ENCODE measurements at regions not wholly inside any gene's neighbourhood (a gene's known extent, or its start where the extent isn't known, plus 50 kb on each side); places are given as distances from the start of the nearest gene placed in this dataset.
"Not testable (repeated sequence)": the region's sequence is repeated elsewhere in the genome, so short reads cannot be mapped to it uniquely, and the experiment has no call there.

GRCh38 chr4:31748382-31748781 is 1028.2 kb downstream of the PCDH7 start:
- TF ChIP-seq CTCF (IDR thresholded peaks at IDR 0.05; ENCODE audit: low read length): no peak
- no peak for TF ChIP-seq EZH2 (IDR thresholded peaks at IDR 0.05; ENCODE audit: borderline replicate concordance, low read length)
- Histone ChIP-seq H3F3A (ENCODE audit: insufficient read depth, low read length) (no peaks in the 10 kb centered on the region), H3K4me1 (ENCODE audit: insufficient read depth, low read length, severe bottlenecking) (no peaks in the 10 kb centered on the region), H3K9ac (ENCODE audit: low read length) (no peak overlapping the region), H3K27me3 (ENCODE audit: insufficient read depth, low read length) (no peaks in the 10 kb centered on the region), H3K9me2 (ENCODE audit: low read depth, low read length) (no peaks in the 10 kb centered on the region), H3K79me2 (ENCODE audit: insufficient read depth, low read length) (no peaks in the 10 kb centered on the region), H3K9me3 (ENCODE audit: low read length) (no peaks in the 10 kb centered on the region), H3K4me2 (ENCODE audit: low read length) (no peak overlapping the region), H3K36me3 (ENCODE audit: insufficient read depth, low read length) (no peaks in the 10 kb centered on the region), H2AFZ (ENCODE audit: low read length) (no peak overlapping the region), H3K4me3 (ENCODE audit: low read depth, low read length, poor library complexity, severe bottlenecking) (no peak overlapping the region), H4K20me1 (ENCODE audit: insufficient read depth, low read length) (no peaks in the 10 kb centered on the region), H3K27ac (ENCODE audit: low read depth, low read length, poor library complexity, severe bottlenecking) (no peak overlapping the region)

- not testable (repeated sequence) for H3K27me3 ChIP-seq (ENCODE audit: insufficient read depth, low read length); H3K27ac ChIP-seq (ENCODE audit: low read depth, low read length, poor library complexity, severe bottlenecking); H3K4me3 ChIP-seq (ENCODE audit: low read depth, low read length, poor library complexity, severe bottlenecking); H3K36me3 ChIP-seq (ENCODE audit: insufficient read depth, low read length); H2AFZ ChIP-seq (ENCODE audit: low read length); H3K9me2 ChIP-seq (ENCODE audit: low read depth, low read length); H3K9ac ChIP-seq (ENCODE audit: low read length); H3K4me1 ChIP-seq (ENCODE audit: insufficient read depth, low read length, severe bottlenecking); H4K20me1 ChIP-seq (ENCODE audit: insufficient read depth, low read length); H3K4me2 ChIP-seq (ENCODE audit: low read length); H3F3A ChIP-seq (ENCODE audit: insufficient read depth, low read length); H3K9me3 ChIP-seq (ENCODE audit: low read length); H3K79me2 ChIP-seq (ENCODE audit: insufficient read depth, low read length)
Measured at GRCh38 chr4:31750581-31750980, 1030.4 kb downstream of the PCDH7 start.

- Histone ChIP-seq H3K36me3 (ENCODE audit: insufficient read depth, low read length) (no peaks in the 10 kb centered on the region), H3K27me3 (ENCODE audit: insufficient read depth, low read length) (no peaks in the 10 kb centered on the region), H3K4me1 (ENCODE audit: insufficient read depth, low read length, severe bottlenecking) (no peaks in the 10 kb centered on the region), H3K9ac (ENCODE audit: low read length) (no peak overlapping the region), H3K27ac (ENCODE audit: low read depth, low read length, poor library complexity, severe bottlenecking) (no peak overlapping the region), H3K79me2 (ENCODE audit: insufficient read depth, low read length) (no peaks in the 10 kb centered on the region), H3K9me2 (ENCODE audit: low read depth, low read length) (no peaks in the 10 kb centered on the region), H2AFZ (ENCODE audit: low read length) (no peak overlapping the region), H3K4me3 (ENCODE audit: low read depth, low read length, poor library complexity, severe bottlenecking) (no peak overlapping the region), H4K20me1 (ENCODE audit: insufficient read depth, low read length) (no peaks in the 10 kb centered on the region), H3K9me3 (ENCODE audit: low read length) (no peaks in the 10 kb centered on the region), H3K4me2 (ENCODE audit: low read length) (no peak overlapping the region), H3F3A (ENCODE audit: insufficient read depth, low read length) (no peaks in the 10 kb centered on the region)
- no peak for TF ChIP-seq EZH2 (IDR thresholded peaks at IDR 0.05; ENCODE audit: borderline replicate concordance, low read length)
- no peak for TF ChIP-seq CTCF (IDR thresholded peaks at IDR 0.05; ENCODE audit: low read length)
Measured at GRCh38 chr4:31755751-31756150, 1035.6 kb downstream of the PCDH7 start.

GRCh38 chr4:31768756-31769155 is 1048.6 kb downstream of the PCDH7 start:
- no peaks in the 10 kb centered on the region for H3K36me3 ChIP-seq (ENCODE audit: insufficient read depth, low read length)
- no peak overlapping the region for H3K4me3 ChIP-seq (ENCODE audit: low read depth, low read length, poor library complexity, severe bottlenecking)
- H3K9me3 ChIP-seq (ENCODE audit: low read length): no peaks in the 10 kb centered on the region
- H4K20me1 ChIP-seq (ENCODE audit: insufficient read depth, low read length): no peaks in the 10 kb centered on the region
- no peaks in the 10 kb centered on the region for H3K9me2 ChIP-seq (ENCODE audit: low read depth, low read length)
- no peak overlapping the region for H3K4me2 ChIP-seq (ENCODE audit: low read length)
- TF ChIP-seq CTCF (IDR thresholded peaks at IDR 0.05; ENCODE audit: low read length): no peak
- TF ChIP-seq EZH2 (IDR thresholded peaks at IDR 0.05; ENCODE audit: borderline replicate concordance, low read length): no peak
- no peak overlapping the region for H3K9ac ChIP-seq (ENCODE audit: low read length)
- H3F3A ChIP-seq (ENCODE audit: insufficient read depth, low read length): no peaks in the 10 kb centered on the region
- H3K79me2 ChIP-seq (ENCODE audit: insufficient read depth, low read length): no peaks in the 10 kb centered on the region
- no peak overlapping the region for H3K27ac ChIP-seq (ENCODE audit: low read depth, low read length, poor library complexity, severe bottlenecking)
- H3K27me3 ChIP-seq (ENCODE audit: insufficient read depth, low read length): no peaks in the 10 kb centered on the region
- no peaks in the 10 kb centered on the region for H3K4me1 ChIP-seq (ENCODE audit: insufficient read depth, low read length, severe bottlenecking)
- H2AFZ ChIP-seq (ENCODE audit: low read length): no peak overlapping the region

Data from OCI-LY1 (cell line).